Heart right ventricle (tissue), 16 donors: ENCODE measurements at regions not wholly inside any gene's neighbourhood (a gene's known extent, or its start where the extent isn't known, plus 50 kb on each side); places are given as distances from the start of the nearest gene placed in this dataset.
"Not testable (repeated sequence)": the region's sequence is repeated elsewhere in the genome, so short reads cannot be mapped to it uniquely, and the experiment has no call there.

Source experiments
- ATAC-seq, 8 donors: fragments of 200-7000 bp; cut with Tn5 transposase; one replicate each; pipeline ENCODE4 v1.9.1; 2020; ENCODE audit warnings: mild to moderate bottlenecking in 8 of 8, moderate library complexity in 8 of 8, moderate number of reproducible peaks in 1 of 8
- DNase-seq, 2 donors: peaks; one replicate each; pipeline ENCODE4 v3.0.0-alpha.2; 2020
- H3K27ac ChIP-seq, 10 donors: fragments of 200-600 bp; sonication (generic) in 2 of 10; one replicate each; pipeline versions ENCODE4 v1.5.0 to v1.8.0; 2020 to 2022; ENCODE audit warnings: mild to moderate bottlenecking in 3 of 10
- H3K27me3 ChIP-seq, 7 donors: fragments of 200-600 bp; one replicate each; pipeline ENCODE4 v1.8.0; 2021 to 2022; ENCODE audit warnings: mild to moderate bottlenecking in 2 of 7
- H3K36me3 ChIP-seq, 9 donors: fragments of 200-600 bp; sonication (generic) in 1 of 9; one replicate each; pipeline versions ENCODE4 v1.5.0 to v1.8.0; 2020 to 2022; ENCODE audit warnings: mild to moderate bottlenecking in 2 of 9
- H3K4me1 ChIP-seq, 9 donors: fragments of 200-600 bp; sonication (generic) in 1 of 9; one replicate each; pipeline versions ENCODE4 v1.5.0 to v1.8.0; 2020 to 2022; ENCODE audit warnings: mild to moderate bottlenecking in 4 of 9
- H3K4me3 ChIP-seq, 10 donors: fragments of 200-600 bp; sonication (generic) in 2 of 10; one replicate each; pipeline versions ENCODE4 v1.5.0 to v1.8.0; 2020 to 2022; ENCODE audit warnings: mild to moderate bottlenecking in 7 of 10, moderate library complexity in 2 of 10
- H3K9me3 ChIP-seq, 11 donors: fragments of 200-600 bp in 10 of 11; sonication (generic) in 2 of 11; one replicate each; pipeline versions ENCODE4 v1.5.0 to v1.8.0; 2013 to 2022; ENCODE audit warnings: mild to moderate bottlenecking in 2 of 11, control low read depth in 1 of 11, moderate library complexity in 1 of 11
- CTCF ChIP-seq, 9 donors: fragments of 200-600 bp; sonication (generic) in 2 of 9; IDR thresholded peaks; one replicate each; pipeline versions ENCODE4 v1.5.0 to v1.8.0; 2021 to 2022; ENCODE audit warnings: antibody characterized with exemption in 9 of 9, mild to moderate bottlenecking in 5 of 9, moderate library complexity in 1 of 9
- WGBS, 2 donors: extraction: QIAGEN DNeasy Blood & Tissue Kit; methylation state at CpG; one replicate each; pipeline ENCODE4 v1.1.7; 2013; ENCODE audit warnings: inconsistent platforms in 1 of 2; 5-methylcytosine and 5-hydroxymethylcytosine counted together
- intact Hi-C, 10 donors: fragments of 100-400 bp; cut with DNase I; formaldehyde crosslinking; loops; one replicate each; pipeline versions ENCODE4 v1.11.1 to v1.14.2; 2022
- donor health status: Arrhythmogenic right ventricular cardiomyopathy.
- donor health status: ischemic (EF 13 %, LVEDD 7.1; RV severe dilation, severe dysfunction).
- donor health status: healthy with polysubstance abuse.
- donor health status: DM: no; HTN: yes; CAD: no.
- donor health status: DM: no; HTN: no; CAD: no.
- donor health status: ischemic (EF 25% LVEDD 6.9; RV normal size, moderate dysfunction).
- donor health status: ischemic (EF 25% LVEDD 5.7; RV mildly dilated, moderate dysfunction).
- donor health status: healthy.
- donor health status: DM: yes; HTN: yes; CAD: no.
- donor health status: Ischemic cardiomyopathy.
- donor health status: ischemic (EF 35%, LVEDD 5.7; RV mildly dilated, moderate dysfunction).
- donor health status: nonischemic (EF 11% LVEDD 7.7; RV severe dilation, severe dysfunction).
- donor health status: DM: yes; HTN: yes; CAD: no.
- donor health status: PGD.
- donor health status: ischemic (EF 29% LVEDD 5.4; RV normal size, mild dysfunction).
- donor health status: nonischemic (EF 23%, LVEDD 6.1; RV moderate dilation, normal function).

- ATAC-seq (no peak), DNase-seq (no peak)
- H3K4me1 ChIP-seq: no peaks in the 10 kb centered on the region
- no peaks in the 10 kb centered on the region for H3K9me3 ChIP-seq
- no peak for TF ChIP-seq CTCF (IDR thresholded peaks at IDR 0.05)
- H3K4me3 ChIP-seq: no peak overlapping the region
- H3K27ac ChIP-seq: no peak overlapping the region
- no peaks in the 10 kb centered on the region for H3K27me3 ChIP-seq
- 43 to 64% methylated on average over 1 of the region's 1 CpG for WGBS, 2 donors
- intact Hi-C loops: no loop called here
- no peaks in the 10 kb centered on the region for H3K36me3 ChIP-seq
These were observed 417.4 kb upstream of the FMR1 start for GRCh38 chrX:147494365-147494764.

DNA sequence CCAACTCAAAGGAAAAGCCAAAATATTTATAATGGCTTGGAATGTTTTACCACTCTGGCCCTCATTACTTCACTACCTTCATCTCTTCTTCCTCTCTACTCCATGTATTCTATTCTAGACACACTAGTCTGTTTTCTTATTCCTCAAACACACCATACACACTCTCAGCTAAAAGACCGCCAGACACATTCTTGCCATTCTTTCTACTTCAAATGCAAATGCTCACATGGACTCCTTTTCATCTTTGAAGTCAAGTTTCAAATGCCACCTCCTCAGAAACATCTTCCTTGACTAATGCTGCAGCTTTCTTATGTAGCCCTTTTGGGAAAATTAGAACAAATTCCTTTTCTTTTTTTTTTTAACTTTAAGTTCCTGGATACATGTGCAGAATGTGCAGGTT, 412.9 kb upstream of the FMR1 start:
- ATAC-seq: no peak
- no peaks in the 10 kb centered on the region for H3K4me1 ChIP-seq
- intact Hi-C loops: no loop called here
- TF ChIP-seq CTCF (IDR thresholded peaks at IDR 0.05): no peak
- whole genome bisulfite sequencing, 2 donors: 50 to 61% methylated on average over 1 of the region's 1 CpG
- no peaks in the 10 kb centered on the region for H3K9me3 ChIP-seq
- no peak overlapping the region for H3K27ac ChIP-seq
- no peaks in the 10 kb centered on the region for H3K27me3 ChIP-seq
- H3K4me3 ChIP-seq: no peak overlapping the region
- no peak for DNase-seq
- no peaks in the 10 kb centered on the region for H3K36me3 ChIP-seq

GRCh38 chrX:147522981-147523380, 388.7 kb upstream of the FMR1 start:
- WGBS, 2 donors: 77 to 83% methylated on average over 2 of the region's 2 CpGs
- Histone ChIP-seq H3K27me3 (no peaks in the 10 kb centered on the region), H3K4me3 (no peak overlapping the region), H3K4me1 (no peaks in the 10 kb centered on the region), H3K27ac (no peak overlapping the region), H3K9me3 (peaks cover 0 to 4% (median 0%) of the 10 kb centered on the region in 11 donors), H3K36me3 (no peaks in the 10 kb centered on the region)
- ATAC-seq (no peak), DNase-seq (no peak)
- intact Hi-C loops: no loop called here
- no peak for TF ChIP-seq CTCF (IDR thresholded peaks at IDR 0.05)

- 63 to 78% methylated on average over 3 of the region's 3 CpGs for WGBS, 2 donors
- ATAC-seq: no peak
- no peak overlapping the region for H3K27ac ChIP-seq
- no peaks in the 10 kb centered on the region for H3K9me3 ChIP-seq
- TF ChIP-seq CTCF (IDR thresholded peaks at IDR 0.05): no peak
- no peak for DNase-seq
- no peak overlapping the region for H3K4me3 ChIP-seq
- intact Hi-C loops: no loop called here
- H3K36me3 ChIP-seq: no peaks in the 10 kb centered on the region
- no peaks in the 10 kb centered on the region for H3K27me3 ChIP-seq
- no peaks in the 10 kb centered on the region for H3K4me1 ChIP-seq
These were observed 378.3 kb upstream of the FMR1 start for GRCh38 chrX:147533426-147533825.

- H3K36me3 ChIP-seq: no peaks in the 10 kb centered on the region
- H3K27me3 ChIP-seq: no peaks in the 10 kb centered on the region
- H3K4me3 ChIP-seq: no peak overlapping the region
- ATAC-seq: no peak
- no peaks in the 10 kb centered on the region for H3K4me1 ChIP-seq
- H3K27ac ChIP-seq: no peak overlapping the region
- intact Hi-C loops: no loop called here
- no peaks in the 10 kb centered on the region for H3K9me3 ChIP-seq
- 68 to 71% methylated on average over 4 of the region's 4 CpGs for WGBS, 2 donors
- DNase-seq: no peak
- no peak for TF ChIP-seq CTCF (IDR thresholded peaks at IDR 0.05)
These were observed 374.5 kb upstream of the FMR1 start for GRCh38 chrX:147537172-147537571.

DNA sequence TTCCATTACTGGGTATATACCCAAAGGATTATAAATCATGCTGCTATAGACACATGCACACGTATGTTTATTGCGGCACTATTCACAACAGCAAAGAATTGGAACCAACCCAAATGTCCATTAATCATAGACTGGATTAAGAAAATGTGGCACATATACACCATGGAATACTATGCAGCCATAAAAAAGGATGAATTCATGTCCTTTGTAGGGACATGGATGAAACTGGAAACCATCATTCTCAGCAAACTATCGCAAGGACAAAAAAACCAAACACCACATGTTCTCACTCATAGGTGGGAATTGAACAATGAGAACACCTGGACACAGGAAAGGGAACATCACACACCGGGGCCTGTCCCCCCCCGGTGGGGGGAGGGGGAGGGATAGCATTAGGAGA, 363.7 kb upstream of the FMR1 start:
- not testable (repeated sequence) for H3K27me3 ChIP-seq, H3K4me1 ChIP-seq, DNase-seq, H3K4me3 ChIP-seq, H3K27ac ChIP-seq, H3K9me3 ChIP-seq, H3K36me3 ChIP-seq, ATAC-seq
- 87 to 100% methylated on average over 4 to 5 of the region's 5 CpGs for WGBS, 2 donors
- intact Hi-C loops: loop anchor here in 1 of 10 donors (5.0 kb wide), 1 partner anchor 71 kb away; no protein-coding TSS in a partner anchor
